Keratinocyte (primary cell): ENCODE measurements at regions not wholly inside any gene's neighbourhood (a gene's known extent, or its start where the extent isn't known, plus 50 kb on each side); places are given as distances from the start of the nearest gene placed in this dataset.

ENCODE experiments used
- DNase-seq: peaks from one replicate; pipeline ENCODE4 v3.0.0-alpha.2; 2011; ENCODE audit warnings: low read depth, missing footprints, low spot score
- FAIRE-seq: peaks from 2 replicates; lab custom pipeline; 2011; peaks lifted over from hg19 to GRCh38; lab: Jason Lieb, UNC
- H2AFZ ChIP-seq: 2 replicates; pipeline ENCODE4 v1.6.0; 2012; ENCODE audit warnings: low read length, control low read depth, inconsistent platforms; ENCODE audit not compliant: control insufficient read depth
- H3K27ac ChIP-seq: 2 replicates; pipeline ENCODE4 v1.5.1; 2011; ENCODE audit warnings: low read length; ENCODE audit not compliant: control insufficient read depth, insufficient read depth
- H3K27me3 ChIP-seq: 3 replicates; pipeline ENCODE4 v1.6.0; 2011; ENCODE audit warnings: low read length; ENCODE audit not compliant: control insufficient read depth, insufficient read depth; ENCODE audit errors: extremely low read depth
- H3K36me3 ChIP-seq, 2 experiments: 2 replicates in 1 of 2; 3 replicates in 1 of 2; pipeline ENCODE4 v1.5.1; 2011; ENCODE audit warnings: low read length in 2 of 2, mild to moderate bottlenecking in 1 of 2; ENCODE audit not compliant: control insufficient read depth in 2 of 2, insufficient read depth in 2 of 2; ENCODE audit errors: extremely low read depth in 1 of 2
- H3K4me1 ChIP-seq: 3 replicates; pipeline ENCODE4 v1.5.1; 2011; ENCODE audit warnings: low read length; ENCODE audit not compliant: control insufficient read depth, insufficient read depth; ENCODE audit errors: extremely low read depth
- H3K4me2 ChIP-seq: 3 replicates; pipeline ENCODE4 v1.6.0; 2011; ENCODE audit warnings: low read depth, low read length; ENCODE audit not compliant: control insufficient read depth, insufficient read depth; ENCODE audit errors: extremely low read depth
- H3K4me3 ChIP-seq, 3 experiments: fragments of 200-600 bp in 1 of 3; sonication (generic) in 1 of 3; 2 replicates in 2 of 3; 3 replicates in 1 of 3; pipeline ENCODE4 v1.5.1; 2011 to 2016; ENCODE audit warnings: low read length in 3 of 3, mild to moderate bottlenecking in 3 of 3, control low read depth in 2 of 3, inconsistent platforms in 1 of 3, low read depth in 1 of 3, mixed read lengths in 1 of 3, mixed run types in 1 of 3, moderate library complexity in 1 of 3; ENCODE audit not compliant: control insufficient read depth in 2 of 3, insufficient read depth in 2 of 3; ENCODE audit errors: extremely low read depth in 1 of 3
- H3K79me2 ChIP-seq: 2 replicates; pipeline ENCODE4 v1.6.0; 2012; ENCODE audit warnings: low read length; ENCODE audit not compliant: control insufficient read depth, insufficient read depth
- H3K9ac ChIP-seq: 3 replicates; pipeline ENCODE4 v1.6.0; 2011; ENCODE audit warnings: low read length; ENCODE audit not compliant: control insufficient read depth, insufficient read depth; ENCODE audit errors: extremely low read depth
- H3K9me1 ChIP-seq: 3 replicates; pipeline ENCODE4 v1.6.0; 2011; ENCODE audit warnings: low read length; ENCODE audit not compliant: control insufficient read depth, insufficient read depth; ENCODE audit errors: extremely low read depth
- H3K9me3 ChIP-seq: 2 replicates; pipeline ENCODE4 v1.5.1; 2012; ENCODE audit warnings: low read depth, low read length; ENCODE audit not compliant: control insufficient read depth
- H4K20me1 ChIP-seq: 3 replicates; pipeline ENCODE4 v1.6.0; 2011; ENCODE audit warnings: low read length; ENCODE audit not compliant: control insufficient read depth, insufficient read depth; ENCODE audit errors: extremely low read depth
- CTCF ChIP-seq, 3 experiments: IDR thresholded peaks in 1 of 3; conservative IDR thresholded peaks in 1 of 3; optimal IDR thresholded peaks in 1 of 3; 2 replicates in 2 of 3; 3 replicates in 1 of 3; pipeline versions ENCODE3 to v1.5.1; 2011; ENCODE audit warnings: low read length in 3 of 3, mild to moderate bottlenecking in 3 of 3, moderate library complexity in 2 of 3, control low read depth in 1 of 3, inconsistent platforms in 1 of 3; ENCODE audit not compliant: insufficient read depth in 2 of 3; ENCODE audit errors: extremely low read depth in 1 of 3
- EZH2 ChIP-seq: IDR thresholded peaks from one replicate; pipeline ENCODE4 v1.6.1; 2012; ENCODE audit warnings: inconsistent platforms, mild to moderate bottlenecking, low read length, moderate library complexity
- dilution Hi-C: fragments of 300-500 bp; cut with MboI; formaldehyde crosslinking; loops from one replicate; pipeline ENCODE4 v1.7.0; 2020; ENCODE audit warnings: low sequenced_read_pairs; ENCODE audit not compliant: extremely low pct_ligation_motif_present

DNA sequence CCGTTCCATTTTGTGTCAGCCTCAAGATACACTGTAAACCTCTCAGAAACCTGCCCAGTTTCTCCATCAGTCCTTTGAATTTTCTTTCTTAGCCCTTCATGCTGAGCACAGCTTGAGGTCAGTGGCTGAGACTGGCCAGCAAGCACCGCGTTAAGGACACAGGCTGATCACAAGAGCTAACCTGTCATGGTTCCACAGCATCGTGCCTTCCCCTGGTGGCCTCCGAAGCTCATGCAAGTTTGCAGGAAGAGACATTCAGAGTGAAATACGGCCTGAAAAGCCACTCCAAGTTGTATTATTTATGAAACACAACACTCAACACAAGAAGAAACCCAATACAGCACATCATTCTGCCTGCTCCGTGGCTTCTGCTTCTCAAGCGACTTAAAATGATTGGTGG, 57.0 kb upstream of the PFKP start:
- H3K4me2 ChIP-seq, result no peak overlapping the region
- H4K20me1 ChIP-seq, result no peaks in the 10 kb centered on the region
- dilution Hi-C loops, result no loop called here
- no peak overlapping the region for H3K27ac ChIP-seq
- DNase-seq (no peak), FAIRE-seq (no peak)
- H3K4me1 ChIP-seq, result no peaks in the 10 kb centered on the region
- H2AFZ ChIP-seq, result no peak overlapping the region
- H3K79me2 ChIP-seq, result no peaks in the 10 kb centered on the region
- no peaks in the 10 kb centered on the region for H3K9me1 ChIP-seq
- H3K36me3 ChIP-seq, result no peaks in the 10 kb centered on the region
- TF ChIP-seq EZH2 (no peak), CTCF (optimal IDR thresholded peaks at IDR 0.05 in 1 of 3, IDR thresholded peaks at IDR 0.05 in 1 of 3, conservative IDR thresholded peaks at IDR 0.05 in 1 of 3; ENCODE audit: extremely low read depth in 1 of 3, insufficient read depth in 2 of 3, low read length in 3 of 3) (no peak)
- no peaks in the 10 kb centered on the region for H3K9me3 ChIP-seq
- H3K9ac ChIP-seq, result no peak overlapping the region
- H3K4me3 ChIP-seq, result no peak overlapping the region
- peaks cover 8% of the 10 kb centered on the region for H3K27me3 ChIP-seq

GRCh38 chr10:3009341-3009740, 58.0 kb upstream of the PFKP start:
- DNase-seq, result no peak

More at GRCh38 chr10:3009341-3009740, 58.0 kb upstream of the PFKP start:
- Histone ChIP-seq H4K20me1 (no peaks in the 10 kb centered on the region), H3K27me3 (peaks cover 8% of the 10 kb centered on the region), H3K4me2 (no peak overlapping the region), H3K9ac (no peak overlapping the region), H3K9me1 (no peaks in the 10 kb centered on the region), H3K79me2 (no peaks in the 10 kb centered on the region), H3K27ac (no peak overlapping the region), H3K4me3 (no peak overlapping the region), H3K36me3 (no peaks in the 10 kb centered on the region), H3K4me1 (no peaks in the 10 kb centered on the region), H2AFZ (no peak overlapping the region), H3K9me3 (no peaks in the 10 kb centered on the region)
- TF ChIP-seq EZH2 (no peak), CTCF (optimal IDR thresholded peaks at IDR 0.05 in 1 of 3, IDR thresholded peaks at IDR 0.05 in 1 of 3, conservative IDR thresholded peaks at IDR 0.05 in 1 of 3; ENCODE audit: extremely low read depth in 1 of 3, insufficient read depth in 2 of 3, low read length in 3 of 3) (no peak)
- dilution Hi-C loops, result no loop called here
- FAIRE-seq, result no peak
